Left lung (tissue), 4 donors: ENCODE measurements at regions not wholly inside any gene's neighbourhood (a gene's known extent, or its start where the extent isn't known, plus 50 kb on each side); places are given as distances from the start of the nearest gene placed in this dataset.

Experiments used
- ATAC-seq: fragments of 200-7000 bp; cut with Tn5 transposase; one replicate; pipeline ENCODE4 v1.9.1; 2020; ENCODE audit warnings: moderate library complexity
- DNase-seq, 4 donors: peaks; one replicate each; pipeline ENCODE4 v3.0.0-alpha.2; 2013 to 2020
- H3K27ac ChIP-seq, 2 donors: fragments of 200-600 bp; sonication (generic) in 1 of 2; one replicate each; pipeline versions ENCODE4 v1.5.0 to v1.8.0; 2020 to 2021
- H3K27me3 ChIP-seq, 2 donors: fragments of 200-600 bp; sonication (generic) in 1 of 2; one replicate each; pipeline versions ENCODE4 v1.5.0 to v1.8.0; 2020 to 2021
- H3K36me3 ChIP-seq, 2 donors: fragments of 200-600 bp; sonication (generic) in 1 of 2; one replicate each; pipeline versions ENCODE4 v1.5.0 to v1.8.0; 2020 to 2021
- H3K4me1 ChIP-seq, 2 donors: fragments of 200-600 bp; one replicate each; pipeline ENCODE4 v1.8.0; 2021
- H3K4me3 ChIP-seq, 2 donors: fragments of 200-600 bp; sonication (generic) in 1 of 2; one replicate each; pipeline versions ENCODE4 v1.5.0 to v1.8.0; 2020 to 2021; ENCODE audit warnings: mild to moderate bottlenecking in 1 of 2
- H3K9me3 ChIP-seq, 2 donors: fragments of 200-600 bp; sonication (generic) in 1 of 2; one replicate each; pipeline versions ENCODE4 v1.5.0 to v1.8.0; 2020 to 2021
- intact Hi-C, 2 donors: fragments of 100-400 bp; cut with DNase I; formaldehyde crosslinking; loops; one replicate each; pipeline versions ENCODE4 v1.11.2 to v1.14.2; 2022
- TF ChIP-seq, protein P1 (sequence below), 2 donors: fragments of 200-600 bp; sonication (generic) in 1 of 2; IDR thresholded peaks; one replicate each; pipeline versions ENCODE4 v1.5.0 to v1.8.0; 2021; ENCODE audit warnings: antibody characterized with exemption in 2 of 2
- donor health status: DM: no; HTN: yes; CAD: no.
- donor health status: DM: no; HTN: no; CAD: no.

DNA sequence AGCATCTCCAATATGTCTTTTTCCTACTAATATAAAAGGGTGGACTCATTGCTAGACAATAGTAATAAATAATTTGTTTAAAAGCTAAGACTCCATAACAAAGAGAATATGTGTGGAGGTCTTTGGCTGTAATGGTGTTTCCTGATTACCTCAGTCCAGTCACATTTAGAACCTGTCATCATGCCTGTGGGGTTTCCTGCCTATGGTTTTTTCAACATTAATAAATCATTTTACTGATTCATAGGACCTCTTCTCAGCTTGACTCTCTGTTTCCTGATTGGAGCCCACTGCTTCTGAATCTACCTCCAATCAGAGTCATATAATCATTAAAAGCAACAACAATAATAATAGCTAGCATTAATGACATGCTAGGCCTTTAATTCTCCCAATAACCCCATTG lies 52.4 kb upstream of the GNAI1 start:
- H3K4me1 ChIP-seq = peaks cover 0 to 10% of the 10 kb centered on the region in 2 donors
- ATAC-seq (no peak), DNase-seq (no peak)
- TF ChIP-seq, protein P1, sequence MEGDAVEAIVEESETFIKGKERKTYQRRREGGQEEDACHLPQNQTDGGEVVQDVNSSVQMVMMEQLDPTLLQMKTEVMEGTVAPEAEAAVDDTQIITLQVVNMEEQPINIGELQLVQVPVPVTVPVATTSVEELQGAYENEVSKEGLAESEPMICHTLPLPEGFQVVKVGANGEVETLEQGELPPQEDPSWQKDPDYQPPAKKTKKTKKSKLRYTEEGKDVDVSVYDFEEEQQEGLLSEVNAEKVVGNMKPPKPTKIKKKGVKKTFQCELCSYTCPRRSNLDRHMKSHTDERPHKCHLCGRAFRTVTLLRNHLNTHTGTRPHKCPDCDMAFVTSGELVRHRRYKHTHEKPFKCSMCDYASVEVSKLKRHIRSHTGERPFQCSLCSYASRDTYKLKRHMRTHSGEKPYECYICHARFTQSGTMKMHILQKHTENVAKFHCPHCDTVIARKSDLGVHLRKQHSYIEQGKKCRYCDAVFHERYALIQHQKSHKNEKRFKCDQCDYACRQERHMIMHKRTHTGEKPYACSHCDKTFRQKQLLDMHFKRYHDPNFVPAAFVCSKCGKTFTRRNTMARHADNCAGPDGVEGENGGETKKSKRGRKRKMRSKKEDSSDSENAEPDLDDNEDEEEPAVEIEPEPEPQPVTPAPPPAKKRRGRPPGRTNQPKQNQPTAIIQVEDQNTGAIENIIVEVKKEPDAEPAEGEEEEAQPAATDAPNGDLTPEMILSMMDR (IDR thresholded peaks at IDR 0.05) = no peak
- no peaks in the 10 kb centered on the region for H3K36me3 ChIP-seq
- no peak overlapping the region for H3K27ac ChIP-seq
- no peaks in the 10 kb centered on the region for H3K9me3 ChIP-seq
- intact Hi-C loops = no loop called here
- no peak overlapping the region for H3K4me3 ChIP-seq
- no peaks in the 10 kb centered on the region for H3K27me3 ChIP-seq

DNA sequence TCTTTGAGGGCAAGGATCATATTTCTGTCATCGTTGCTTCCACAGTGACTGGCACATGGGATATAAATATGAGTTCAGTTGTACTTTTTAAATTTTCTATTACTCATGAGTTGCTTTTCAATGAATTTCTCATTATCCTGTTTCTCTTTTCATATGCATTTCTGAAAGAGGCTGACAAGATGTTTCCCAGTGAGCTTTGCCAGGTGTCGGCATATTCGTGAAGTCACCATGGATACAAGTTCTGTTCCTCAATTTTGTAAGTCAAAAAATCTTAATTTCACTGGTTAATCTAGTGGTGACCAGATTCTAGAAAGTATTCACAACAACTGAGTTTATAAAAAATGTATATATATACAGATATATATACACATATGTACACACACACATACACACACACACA lies 55.7 kb upstream of the GNAI1 start:
- Histone ChIP-seq H3K4me1 (peaks cover 0 to 10% of the 10 kb centered on the region in 2 donors), H3K4me3 (no peak overlapping the region), H3K9me3 (no peaks in the 10 kb centered on the region), H3K27me3 (no peaks in the 10 kb centered on the region), H3K36me3 (no peaks in the 10 kb centered on the region), H3K27ac (no peak overlapping the region)
- ATAC-seq (no peak), DNase-seq (no peak)
- intact Hi-C loops = no loop called here
- TF ChIP-seq, protein P1 (IDR thresholded peaks at IDR 0.05) = no peak

DNA sequence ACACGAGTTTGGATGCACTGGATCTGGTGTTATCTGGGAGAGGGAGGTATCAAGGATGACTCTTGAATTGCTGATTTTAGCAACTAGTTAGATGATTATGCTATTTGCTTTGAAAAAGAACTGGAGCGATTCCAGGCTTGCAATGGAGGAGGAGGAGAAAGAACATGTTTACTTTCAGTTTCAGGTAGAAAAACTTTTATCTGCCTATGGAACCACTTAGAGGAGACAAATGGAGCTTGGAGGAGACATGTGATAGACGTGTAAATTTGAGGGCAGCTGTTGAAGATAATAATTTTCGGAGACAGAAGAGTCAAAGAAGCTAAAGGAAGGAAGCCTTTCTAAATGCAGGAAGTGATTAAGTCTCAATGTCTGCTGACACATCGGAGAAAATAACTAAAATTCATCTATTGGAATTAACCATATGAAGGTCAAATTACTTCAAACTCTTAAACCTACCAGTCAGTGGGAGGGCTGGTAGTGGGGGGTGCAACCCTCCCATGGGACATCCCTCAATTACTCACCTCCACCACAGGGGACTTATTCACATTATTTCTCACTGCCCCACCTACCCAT lies 56.4 kb upstream of the GNAI1 start:
- intact Hi-C loops = no loop called here
- H3K27me3 ChIP-seq = no peaks in the 10 kb centered on the region
- H3K9me3 ChIP-seq = no peaks in the 10 kb centered on the region
- ATAC-seq = peak; percentile 27
- H3K36me3 ChIP-seq = no peaks in the 10 kb centered on the region
- DNase-seq = peak in 1 of 4 donors; percentile 13
- H3K27ac ChIP-seq = no peak overlapping the region
- TF ChIP-seq, protein P1 (IDR thresholded peaks at IDR 0.05) = no peak
- peaks cover 0 to 10% of the 10 kb centered on the region in 2 donors for H3K4me1 ChIP-seq
- peak overlapping the region; percentile 18 to 24 for H3K4me3 ChIP-seq

- H3K4me1 ChIP-seq = no peaks in the 10 kb centered on the region
- H3K4me3 ChIP-seq = no peak overlapping the region
- peaks cover 0 to 9% of the 10 kb centered on the region in 2 donors for H3K9me3 ChIP-seq
- DNase-seq (no peak), ATAC-seq (no peak)
- intact Hi-C loops = no loop called here
- H3K27me3 ChIP-seq = no peaks in the 10 kb centered on the region
- H3K27ac ChIP-seq = no peak overlapping the region
- H3K36me3 ChIP-seq = no peaks in the 10 kb centered on the region
- TF ChIP-seq, protein P1 (IDR thresholded peaks at IDR 0.05) = no peak
Measured at GRCh38 chr7:80070391-80070790, 64.2 kb upstream of the GNAI1 start.

- Histone ChIP-seq H3K4me1 (no peaks in the 10 kb centered on the region), H3K4me3 (no peak overlapping the region), H3K27ac (no peak overlapping the region), H3K27me3 (no peaks in the 10 kb centered on the region), H3K9me3 (peaks cover 0 to 9% of the 10 kb centered on the region in 2 donors), H3K36me3 (no peaks in the 10 kb centered on the region)
- ATAC-seq = no peak
- intact Hi-C loops = loop anchor here in 1 of 2 donors (10.0 kb wide), 1 partner anchor 328 kb away; no protein-coding TSS in a partner anchor
- TF ChIP-seq, protein P1 (IDR thresholded peaks at IDR 0.05) = no peak
- DNase-seq = no peak
Measured at GRCh38 chr7:80066639-80067038, 68.0 kb upstream of the GNAI1 start.
